MCF 10A (cell line): ENCODE measurements at regions not wholly inside any gene's neighbourhood (a gene's known extent, or its start where the extent isn't known, plus 50 kb on each side); places are given as distances from the start of the nearest gene placed in this dataset.

Experiments
- BruUV-seq: library from RNA; stranded (reverse); fragments of 400-500 nt; replicated peaks from 2 replicates; lab custom pipeline; 2021; lab: Mats Ljungman, UMichigan
- CTCF ChIA-PET: fragments of 300-600 bp; sonication (Branson Sonifier 250); formaldehyde crosslinking; extraction: SDS; loops from one replicate; lab custom pipeline; 2021; ENCODE audit warnings: antibody characterized with exemption, inconsistent platforms; lab: Yijun Ruan, JAX
- POLR2A ChIA-PET: fragments of 300-600, 350-650 bp; sonication (Branson Sonifier 250); formaldehyde crosslinking; extraction: SDS; loops from one replicate; lab custom pipeline; 2020; ENCODE audit warnings: antibody characterized with exemption, inconsistent platforms; lab: Yijun Ruan, JAX
- DNase-seq: peaks from one replicate; pipeline ENCODE4 v3.0.0-alpha.2; 2018; ENCODE audit not compliant: unreplicated experiment
- H3K27ac Mint-ChIP-seq: one replicate; pipeline ENCODE4 v1.8.0; 2022; ENCODE audit warnings: mild to moderate bottlenecking, low read depth, mixed read lengths; ENCODE audit not compliant: unreplicated experiment
- H3K27me3 Mint-ChIP-seq: one replicate; pipeline ENCODE4 v1.8.0; 2022; ENCODE audit warnings: mixed read lengths; ENCODE audit not compliant: insufficient read depth, unreplicated experiment
- H3K36me3 Mint-ChIP-seq: one replicate; pipeline ENCODE4 v1.8.0; 2022; ENCODE audit warnings: mild to moderate bottlenecking, moderate library complexity, mixed read lengths; ENCODE audit not compliant: insufficient read depth, unreplicated experiment
- H3K4me1 Mint-ChIP-seq: one replicate; pipeline ENCODE4 v1.8.0; 2022; ENCODE audit warnings: mixed read lengths; ENCODE audit not compliant: insufficient read depth, unreplicated experiment
- H3K4me3 Mint-ChIP-seq: one replicate; pipeline ENCODE4 v1.8.0; 2022; ENCODE audit warnings: mild to moderate bottlenecking, moderate library complexity, mixed read lengths; ENCODE audit not compliant: unreplicated experiment
- H3K9me3 Mint-ChIP-seq: one replicate; pipeline ENCODE4 v1.8.0; 2022; ENCODE audit warnings: mixed read lengths; ENCODE audit not compliant: unreplicated experiment
- intact Hi-C: fragments of 100-400 bp; cut with micrococcal nuclease; formaldehyde crosslinking; loops from 2 replicates; pipeline ENCODE4 v1.14.1; 2022
- TF ChIP-seq, protein P1 (sequence below): fragments of 200-600 bp; IDR thresholded peaks from one replicate; pipeline ENCODE4 v1.8.0; 2022; ENCODE audit warnings: antibody characterized with exemption, mild to moderate bottlenecking; ENCODE audit not compliant: unreplicated experiment

DNA sequence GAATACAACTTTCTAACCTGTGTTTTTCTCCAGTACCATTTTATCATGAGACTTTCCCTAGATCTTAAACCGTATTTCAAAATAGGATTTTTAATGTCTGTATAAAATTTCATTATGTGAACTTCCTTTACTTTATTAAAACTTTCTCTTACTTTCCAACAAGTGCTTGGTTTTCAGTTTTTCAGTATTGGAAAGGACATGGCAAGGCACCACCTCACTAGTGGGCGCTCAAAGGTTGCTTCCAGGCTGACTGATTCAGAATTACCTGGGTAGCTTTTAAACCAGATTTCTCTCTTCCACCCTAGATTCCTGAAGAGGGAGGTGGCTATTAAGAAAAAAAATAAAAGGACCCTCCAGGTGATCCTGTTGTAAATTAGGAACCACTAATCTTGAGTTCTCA lies 236.6 kb downstream of the SOX2 start:
- intact Hi-C loops, result loop anchor here (1.0 to 5.0 kb wide), 3 partner anchors 241 to 735 kb away; no protein-coding TSS in a partner anchor
- H3K27me3 Mint-ChIP-seq, result no peaks in the 10 kb centered on the region
- BruUV-seq, result no TSS peak
- no peaks in the 10 kb centered on the region for H3K4me1 Mint-ChIP-seq
- POLR2A ChIA-PET, result interaction anchor here (0.5 to 0.8 kb wide), 2 partner anchors 25 to 738 kb away, joined by 3 read pairs; no protein-coding TSS in a partner anchor
- CTCF ChIA-PET, result interaction anchor here (0.5 to 2.9 kb wide), 13 partner anchors 9 to 1533 kb away, joined by 3 to 17 read pairs (median 3); no protein-coding TSS in a partner anchor
- H3K9me3 Mint-ChIP-seq, result peaks cover 6% of the 10 kb centered on the region
- TF ChIP-seq, protein P1, sequence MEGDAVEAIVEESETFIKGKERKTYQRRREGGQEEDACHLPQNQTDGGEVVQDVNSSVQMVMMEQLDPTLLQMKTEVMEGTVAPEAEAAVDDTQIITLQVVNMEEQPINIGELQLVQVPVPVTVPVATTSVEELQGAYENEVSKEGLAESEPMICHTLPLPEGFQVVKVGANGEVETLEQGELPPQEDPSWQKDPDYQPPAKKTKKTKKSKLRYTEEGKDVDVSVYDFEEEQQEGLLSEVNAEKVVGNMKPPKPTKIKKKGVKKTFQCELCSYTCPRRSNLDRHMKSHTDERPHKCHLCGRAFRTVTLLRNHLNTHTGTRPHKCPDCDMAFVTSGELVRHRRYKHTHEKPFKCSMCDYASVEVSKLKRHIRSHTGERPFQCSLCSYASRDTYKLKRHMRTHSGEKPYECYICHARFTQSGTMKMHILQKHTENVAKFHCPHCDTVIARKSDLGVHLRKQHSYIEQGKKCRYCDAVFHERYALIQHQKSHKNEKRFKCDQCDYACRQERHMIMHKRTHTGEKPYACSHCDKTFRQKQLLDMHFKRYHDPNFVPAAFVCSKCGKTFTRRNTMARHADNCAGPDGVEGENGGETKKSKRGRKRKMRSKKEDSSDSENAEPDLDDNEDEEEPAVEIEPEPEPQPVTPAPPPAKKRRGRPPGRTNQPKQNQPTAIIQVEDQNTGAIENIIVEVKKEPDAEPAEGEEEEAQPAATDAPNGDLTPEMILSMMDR, result peak; percentile 43
- no peak overlapping the region for H3K27ac Mint-ChIP-seq
- H3K4me3 Mint-ChIP-seq, result no peak overlapping the region
- DNase-seq, result peak; percentile 27
- H3K36me3 Mint-ChIP-seq, result no peaks in the 10 kb centered on the region

DNA sequence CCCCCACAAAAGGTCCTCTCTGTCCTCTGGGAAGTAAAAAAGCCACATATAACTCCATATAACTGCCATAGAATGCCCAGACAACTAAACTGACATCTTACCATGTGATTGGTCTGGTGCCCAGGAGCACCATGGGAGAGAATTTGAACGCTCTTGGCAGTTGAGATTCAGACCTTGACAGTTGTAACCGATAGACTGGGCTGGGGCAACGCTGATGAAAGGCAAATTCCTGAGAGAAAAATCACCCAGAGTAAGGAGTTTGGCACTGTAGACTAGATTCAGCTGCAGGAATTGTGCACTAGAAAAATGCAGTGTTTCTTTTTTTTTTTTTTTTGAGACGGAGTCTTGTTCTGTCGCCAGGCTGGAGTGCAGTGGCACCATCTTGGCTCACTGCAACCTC lies 240.5 kb downstream of the SOX2 start:
- Mint-ChIP-seq H3K36me3 (no peaks in the 10 kb centered on the region), H3K4me3 (no peak overlapping the region), H3K9me3 (peaks cover 8% of the 10 kb centered on the region), H3K4me1 (peaks cover 5% of the 10 kb centered on the region), H3K27ac (no peak overlapping the region), H3K27me3 (no peaks in the 10 kb centered on the region)
- POLR2A ChIA-PET, result interaction anchor here (0.7 kb wide), 1 partner anchor 203 kb away, joined by 3 read pairs; no protein-coding TSS in a partner anchor
- intact Hi-C loops, result no loop called here
- CTCF ChIA-PET, result interaction anchor here (0.6 to 1.1 kb wide), 3 partner anchors 236 to 1014 kb away, joined by 3 read pairs; no protein-coding TSS in a partner anchor
- TF ChIP-seq, protein P1, result no peak
- DNase-seq, result peak; percentile 20
- BruUV-seq, result no TSS peak

DNA sequence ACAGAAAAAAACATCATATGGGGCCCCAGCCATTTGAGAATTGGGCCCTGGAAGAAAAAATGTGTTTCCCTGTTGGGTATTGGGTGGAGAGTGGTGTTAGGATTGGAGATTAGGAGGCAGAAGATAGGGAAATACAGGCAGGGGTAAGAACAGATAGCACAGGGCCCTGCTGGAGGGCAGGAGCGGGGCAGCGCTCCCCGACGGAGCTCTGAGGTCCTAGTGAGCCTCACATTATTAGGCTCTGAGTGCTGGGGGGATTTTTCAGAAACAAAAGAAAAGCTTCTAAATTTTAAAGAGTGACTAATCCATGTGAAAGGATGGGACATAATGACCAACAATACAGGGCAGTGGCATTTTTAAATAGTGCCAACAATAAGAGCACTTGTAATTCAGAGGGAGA lies 241.2 kb downstream of the SOX2 start:
- ChIA-PET CTCF (interaction anchor here (0.7 to 1.1 kb wide), 3 partner anchors 9 to 402 kb away, joined by 3 to 5 read pairs (median 3); no protein-coding TSS in a partner anchor), POLR2A (no interaction called here)
- TF ChIP-seq, protein P1, result no peak
- Mint-ChIP-seq H3K36me3 (no peaks in the 10 kb centered on the region), H3K27me3 (no peaks in the 10 kb centered on the region), H3K4me1 (peaks cover 5% of the 10 kb centered on the region), H3K4me3 (no peak overlapping the region), H3K27ac (no peak overlapping the region), H3K9me3 (peaks cover 8% of the 10 kb centered on the region)
- no peak for DNase-seq
- no TSS peak for BruUV-seq
- intact Hi-C loops, result no loop called here

DNA sequence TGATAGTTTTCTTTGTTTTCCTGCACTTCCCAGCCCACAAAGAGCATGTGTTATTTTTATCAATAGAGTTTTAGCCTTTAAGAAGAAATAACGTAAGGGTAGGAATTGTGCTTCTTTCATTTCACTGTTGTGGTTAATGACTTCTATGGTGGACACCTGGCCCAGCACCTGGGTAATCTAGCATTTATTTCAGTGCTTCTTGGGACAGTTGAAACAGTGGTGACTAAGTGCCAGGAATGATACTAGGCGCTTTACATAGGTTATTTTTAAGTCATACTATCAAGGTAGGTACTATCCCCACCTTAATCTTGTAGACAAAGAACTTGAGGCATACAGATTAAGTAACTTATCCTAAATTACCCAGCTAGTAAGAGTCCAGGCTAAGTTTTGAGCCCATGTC lies 243.8 kb downstream of the SOX2 start:
- Mint-ChIP-seq H3K27me3 (no peaks in the 10 kb centered on the region), H3K36me3 (no peaks in the 10 kb centered on the region), H3K4me1 (peaks cover 5% of the 10 kb centered on the region), H3K9me3 (peaks cover 8% of the 10 kb centered on the region), H3K4me3 (no peak overlapping the region), H3K27ac (no peak overlapping the region)
- intact Hi-C loops, result no loop called here
- no TSS peak for BruUV-seq
- ChIA-PET CTCF (interaction anchor here (0.9 kb wide), 1 partner anchor 18 kb away, joined by 7 read pairs; no protein-coding TSS in a partner anchor), POLR2A (interaction anchor here (1.2 kb wide), 1 partner anchor 113 kb away, joined by 3 read pairs; no protein-coding TSS in a partner anchor)
- TF ChIP-seq, protein P1, result no peak
- DNase-seq, result no peak
